ENCODE measurements at regions not wholly inside any gene's neighbourhood (a gene's known extent, or its start where the extent isn't known, plus 50 kb on each side); places are given as distances from the start of the nearest gene placed in this dataset.
"Not testable (repeated sequence)": the region's sequence is repeated elsewhere in the genome, so short reads cannot be mapped to it uniquely, and the experiment has no call there.

DNA sequence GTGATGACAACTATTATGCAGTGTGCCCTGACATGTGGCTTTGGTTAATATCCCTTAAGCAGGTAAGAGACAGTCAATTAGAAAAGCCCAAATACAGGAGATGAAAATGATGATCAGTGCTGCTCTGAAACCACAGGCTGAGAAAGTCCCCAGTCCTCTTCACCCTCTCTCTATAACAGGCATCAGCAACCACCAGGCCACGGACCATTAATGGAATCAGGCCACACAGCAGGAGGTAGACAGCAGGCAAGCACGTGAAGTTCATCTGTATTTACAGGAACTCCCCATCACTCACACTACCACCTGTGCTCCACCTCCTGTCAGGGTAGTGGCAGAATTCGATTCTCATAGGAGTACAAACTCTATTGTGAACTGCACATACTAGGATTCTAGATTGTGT, 591.6 kb upstream of the CYLC2 start:
- 50% methylated on average over 3 of the region's 3 CpGs for WGBS
- no peaks in the 10 kb centered on the region for H3K4me1 ChIP-seq
- H3K27ac ChIP-seq (replicated peaks in 1 of 4), result no peak overlapping the region
- no peak for DNase-seq (ENCODE audit: extremely low spot score)
- no peak for TF ChIP-seq POLR2AphosphoS5 (IDR thresholded peaks at IDR 0.05)
- TF ChIP-seq EP300 (IDR thresholded peaks at IDR 0.05), result no peak
- TF ChIP-seq, protein P1, sequence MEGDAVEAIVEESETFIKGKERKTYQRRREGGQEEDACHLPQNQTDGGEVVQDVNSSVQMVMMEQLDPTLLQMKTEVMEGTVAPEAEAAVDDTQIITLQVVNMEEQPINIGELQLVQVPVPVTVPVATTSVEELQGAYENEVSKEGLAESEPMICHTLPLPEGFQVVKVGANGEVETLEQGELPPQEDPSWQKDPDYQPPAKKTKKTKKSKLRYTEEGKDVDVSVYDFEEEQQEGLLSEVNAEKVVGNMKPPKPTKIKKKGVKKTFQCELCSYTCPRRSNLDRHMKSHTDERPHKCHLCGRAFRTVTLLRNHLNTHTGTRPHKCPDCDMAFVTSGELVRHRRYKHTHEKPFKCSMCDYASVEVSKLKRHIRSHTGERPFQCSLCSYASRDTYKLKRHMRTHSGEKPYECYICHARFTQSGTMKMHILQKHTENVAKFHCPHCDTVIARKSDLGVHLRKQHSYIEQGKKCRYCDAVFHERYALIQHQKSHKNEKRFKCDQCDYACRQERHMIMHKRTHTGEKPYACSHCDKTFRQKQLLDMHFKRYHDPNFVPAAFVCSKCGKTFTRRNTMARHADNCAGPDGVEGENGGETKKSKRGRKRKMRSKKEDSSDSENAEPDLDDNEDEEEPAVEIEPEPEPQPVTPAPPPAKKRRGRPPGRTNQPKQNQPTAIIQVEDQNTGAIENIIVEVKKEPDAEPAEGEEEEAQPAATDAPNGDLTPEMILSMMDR (IDR thresholded peaks at IDR 0.05), result no peak
- TF ChIP-seq POLR2A (IDR thresholded peaks at IDR 0.05; ENCODE audit: low read depth), result no peak
- H3K36me3 ChIP-seq, result no peaks in the 10 kb centered on the region
- H3K9me3 ChIP-seq, result peaks cover 0 to 3% (median 0%) of the 10 kb centered on the region in 4 donors
- H3K4me3 ChIP-seq, result no peak overlapping the region
- H3K27me3 ChIP-seq, result no peaks in the 10 kb centered on the region
- intact Hi-C loops (cut with DNase I), result no loop called here

DNA sequence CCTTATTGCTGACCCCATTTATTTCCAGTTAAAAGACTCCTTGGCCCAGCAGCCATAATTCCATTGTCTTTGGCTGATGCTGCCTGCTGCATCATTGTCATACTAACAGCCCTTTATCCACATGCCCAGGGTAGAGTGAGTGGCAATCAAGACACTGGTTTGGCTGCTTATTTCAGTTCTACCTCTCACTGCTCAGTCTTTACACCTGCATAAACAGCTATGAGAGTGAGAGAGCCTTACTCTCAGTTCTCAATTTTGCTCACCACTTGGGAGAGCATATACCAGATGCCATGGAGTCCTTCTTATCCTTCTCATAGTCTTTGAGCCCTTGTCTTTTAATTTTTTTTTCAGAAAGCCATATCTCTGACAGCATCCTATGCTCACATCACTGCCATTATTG, 596.9 kb upstream of the CYLC2 start:
- DNase-seq (ENCODE audit: extremely low spot score), result no peak
- no peak overlapping the region for H3K27ac ChIP-seq (replicated peaks in 1 of 4)
- no peaks in the 10 kb centered on the region for H3K36me3 ChIP-seq
- H3K27me3 ChIP-seq, result no peaks in the 10 kb centered on the region
- H3K4me3 ChIP-seq, result no peak overlapping the region
- TF ChIP-seq, protein P1 (IDR thresholded peaks at IDR 0.05), result no peak
- TF ChIP-seq EP300 (IDR thresholded peaks at IDR 0.05), result no peak
- no peak for TF ChIP-seq POLR2AphosphoS5 (IDR thresholded peaks at IDR 0.05)
- TF ChIP-seq POLR2A (IDR thresholded peaks at IDR 0.05; ENCODE audit: low read depth), result no peak
- no peaks in the 10 kb centered on the region for H3K9me3 ChIP-seq
- intact Hi-C loops (cut with DNase I), result no loop called here
- H3K4me1 ChIP-seq, result no peaks in the 10 kb centered on the region

DNA sequence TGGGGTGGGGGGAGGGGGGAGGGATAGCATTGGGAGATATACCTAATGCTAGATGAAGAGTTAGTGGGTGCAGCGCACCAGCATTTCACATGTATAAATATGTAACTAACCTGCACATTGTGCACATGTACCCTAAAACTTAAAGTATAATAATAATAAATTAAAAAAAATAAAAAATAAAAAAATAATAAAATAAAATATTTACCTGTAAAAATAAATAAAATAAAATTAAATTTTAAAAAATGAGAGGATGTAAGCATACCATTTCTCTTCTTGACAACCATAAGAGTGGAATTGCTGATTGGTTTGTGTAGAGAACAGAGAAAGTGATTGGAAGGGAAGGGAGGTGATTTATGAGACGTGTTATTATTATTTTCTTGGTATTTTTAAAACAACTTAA, 609.5 kb upstream of the CYLC2 start:
- H3K4me3 ChIP-seq; intact Hi-C loops (cut with DNase I); H3K36me3 ChIP-seq; H3K27me3 ChIP-seq; DNase-seq (ENCODE audit: extremely low spot score); H3K4me1 ChIP-seq; H3K9me3 ChIP-seq; H3K27ac ChIP-seq (replicated peaks in 1 of 4): not testable (repeated sequence)
- 81% methylated on average over 2 of the region's 2 CpGs for WGBS

DNA sequence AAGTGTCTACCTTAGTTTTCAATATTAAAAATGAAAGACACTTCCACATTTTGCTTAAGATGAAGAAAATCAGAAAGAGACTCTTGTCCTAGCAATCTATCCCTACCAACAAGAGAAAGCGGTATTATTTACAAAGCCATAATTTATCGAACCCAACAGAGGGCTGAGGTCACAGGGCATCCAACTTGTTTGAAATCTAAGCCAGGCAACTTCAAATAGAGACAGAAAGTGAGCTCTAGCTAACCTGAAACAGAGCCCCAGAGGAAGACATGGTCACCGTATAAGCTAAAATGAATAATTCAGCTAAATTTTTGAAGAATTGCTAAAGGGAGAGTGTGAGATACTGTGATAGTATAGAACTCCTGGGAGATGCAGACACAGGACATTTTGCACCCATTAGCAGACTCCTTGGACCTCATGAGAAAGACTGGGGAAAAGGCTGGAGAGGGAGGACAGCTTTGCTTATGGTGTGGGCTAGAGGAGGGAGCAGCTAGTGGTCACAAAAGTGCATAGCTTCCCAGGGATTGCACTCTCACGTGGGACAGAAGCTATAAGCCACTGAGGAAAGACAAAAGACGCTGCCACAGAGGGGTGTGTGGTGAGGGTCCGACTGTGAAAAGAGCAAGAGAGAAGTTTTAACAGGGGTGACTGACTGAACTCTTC, 624.2 kb upstream of the GRIN3A start:
- WGBS, result 35% methylated on average over 6 of the region's 6 CpGs
- Histone ChIP-seq H3K27me3 (no peaks in the 10 kb centered on the region), H3K27ac (replicated peaks in 1 of 4) (no peak overlapping the region), H3K4me1 (no peaks in the 10 kb centered on the region), H3K36me3 (no peaks in the 10 kb centered on the region), H3K4me3 (no peak overlapping the region), H3K9me3 (no peaks in the 10 kb centered on the region)
- TF ChIP-seq EP300 (IDR thresholded peaks at IDR 0.05), result no peak
- intact Hi-C loops (cut with DNase I), result no loop called here
- no peak for DNase-seq (ENCODE audit: extremely low spot score)

DNA sequence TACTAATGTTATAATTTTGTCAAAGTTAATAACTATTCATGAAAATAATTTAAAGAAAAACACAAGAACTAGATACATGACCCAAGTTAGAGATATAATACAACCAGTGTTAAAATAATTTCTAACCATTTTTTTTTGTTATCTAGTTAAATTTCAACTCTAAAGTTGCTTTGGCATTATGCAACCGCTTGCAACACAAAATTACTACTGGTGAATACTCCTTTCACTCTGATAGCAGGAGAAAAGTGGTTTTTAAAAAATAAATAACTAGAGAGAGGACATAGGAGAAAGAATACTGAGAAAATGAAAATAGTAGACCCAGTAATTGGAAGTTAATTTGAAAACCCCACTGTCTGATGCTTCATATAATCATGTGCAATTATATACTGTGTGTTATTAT, 622.4 kb upstream of the GRIN3A start:
- H3K4me1 ChIP-seq, result no peaks in the 10 kb centered on the region
- no peaks in the 10 kb centered on the region for H3K27me3 ChIP-seq
- WGBS, result 76% methylated on average over 1 of the region's 1 CpG
- no peak for DNase-seq (ENCODE audit: extremely low spot score)
- H3K4me3 ChIP-seq, result no peak overlapping the region
- TF ChIP-seq, protein P1 (IDR thresholded peaks at IDR 0.05), result no peak
- no peak for TF ChIP-seq POLR2AphosphoS5 (IDR thresholded peaks at IDR 0.05)
- TF ChIP-seq POLR2A (IDR thresholded peaks at IDR 0.05; ENCODE audit: low read depth), result no peak
- no peak for TF ChIP-seq EP300 (IDR thresholded peaks at IDR 0.05)
- intact Hi-C loops (cut with DNase I), result no loop called here
- H3K9me3 ChIP-seq, result no peaks in the 10 kb centered on the region
- no peaks in the 10 kb centered on the region for H3K36me3 ChIP-seq
- H3K27ac ChIP-seq (replicated peaks in 1 of 4), result no peak overlapping the region

DNA sequence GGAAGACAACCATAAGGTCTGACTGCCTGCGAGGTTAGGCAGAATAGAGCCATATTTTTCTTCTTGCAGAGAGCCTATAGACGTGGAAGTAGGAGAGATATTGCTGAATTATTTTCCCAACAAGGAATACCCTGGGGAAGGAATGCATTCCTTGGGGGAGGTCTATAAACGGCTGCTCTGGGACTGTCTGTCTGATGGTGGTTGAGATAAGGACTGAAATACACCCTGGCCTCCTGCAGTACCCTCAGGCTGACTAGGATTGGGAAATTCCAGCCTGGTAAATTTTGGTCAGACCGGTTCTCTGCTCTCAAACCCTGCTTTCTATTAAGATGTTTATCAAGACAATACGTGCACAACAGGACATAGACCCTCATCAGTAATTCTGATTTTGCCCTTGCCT, 617.5 kb upstream of the GRIN3A start:
- Histone ChIP-seq H3K4me3 (no peak overlapping the region), H3K27ac (replicated peaks in 1 of 4) (no peak overlapping the region), H3K4me1 (no peaks in the 10 kb centered on the region), H3K9me3 (no peaks in the 10 kb centered on the region), H3K36me3 (no peaks in the 10 kb centered on the region), H3K27me3 (no peaks in the 10 kb centered on the region)
- DNase-seq (ENCODE audit: extremely low spot score), result no peak
- 74% methylated on average over 5 of the region's 5 CpGs for WGBS
- intact Hi-C loops (cut with DNase I), result no loop called here
- TF ChIP-seq EP300 (IDR thresholded peaks at IDR 0.05) (no peak), POLR2A (IDR thresholded peaks at IDR 0.05; ENCODE audit: low read depth) (no peak), POLR2AphosphoS5 (IDR thresholded peaks at IDR 0.05) (no peak)
- TF ChIP-seq, protein P1 (IDR thresholded peaks at IDR 0.05), result no peak

Data from esophagus muscularis mucosa (tissue), 4 donors.